GM10248 (cell line): ENCODE measurements at regions not wholly inside any gene's neighbourhood (a gene's known extent, or its start where the extent isn't known, plus 50 kb on each side); places are given as distances from the start of the nearest gene placed in this dataset.

ENCODE experiments used
- CTCF ChIA-PET: fragments of 300-600 bp; sonication (Branson Sonifier 250); formaldehyde crosslinking; extraction: SDS; loops from one replicate; lab custom pipeline; 2021; ENCODE audit warnings: antibody characterized with exemption; lab: Yijun Ruan, JAX
- POLR2A ChIA-PET: fragments of 350-650 bp; sonication (Branson Sonifier 250); formaldehyde crosslinking; extraction: SDS; loops from one replicate; lab custom pipeline; 2020; ENCODE audit warnings: antibody characterized with exemption; lab: Yijun Ruan, JAX
- DNase-seq: peaks from one replicate; pipeline ENCODE4 v3.0.0; 2012; ENCODE audit errors: extremely low spot score
- CTCF ChIP-seq: IDR thresholded peaks from 2 replicates; pipeline ENCODE4 v1.5.1; 2012; ENCODE audit warnings: mild to moderate bottlenecking, low read depth; ENCODE audit errors: extremely low read depth, missing control alignments, control extremely low read depth

GRCh38 chr1:219755234-219755633, 142.3 kb upstream of the ZC3H11B start:
- DNase-seq: no peak
- ChIA-PET CTCF (interaction anchor here (1.1 kb wide), 1 partner anchor 10 kb away, joined by 3 read pairs; no protein-coding TSS in a partner anchor), POLR2A (no interaction called here)
- no peak for TF ChIP-seq CTCF

DNA sequence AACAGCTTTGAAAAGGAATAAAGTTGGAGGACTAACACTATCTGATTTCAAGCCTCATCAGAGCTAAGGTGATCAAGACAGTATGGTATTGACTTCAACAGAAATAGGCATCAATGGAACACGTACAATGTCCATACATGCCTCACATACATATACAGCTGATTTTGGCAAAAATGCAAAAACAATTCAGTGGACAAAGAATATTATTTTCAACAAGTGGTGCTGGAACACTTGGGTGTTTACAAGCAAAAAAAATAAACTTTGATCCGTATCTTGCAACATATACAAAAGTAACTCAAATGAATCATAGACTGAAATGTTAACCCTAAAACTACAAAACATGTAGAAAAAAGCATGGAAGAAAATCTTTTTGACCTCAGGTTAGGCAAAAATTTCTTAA, 141.9 kb upstream of the ZC3H11B start:
- ChIA-PET CTCF (interaction anchor here (1.1 kb wide), 2 partner anchors 9 to 15 kb away, joined by 3 read pairs; no protein-coding TSS in a partner anchor), POLR2A (no interaction called here)
- no peak for TF ChIP-seq CTCF
- DNase-seq: no peak

- POLR2A ChIA-PET: no interaction called here
- CTCF ChIA-PET: interaction anchor here (1.1 kb wide), 2 partner anchors 8 to 16 kb away, joined by 3 read pairs; no protein-coding TSS in a partner anchor
- no peak for DNase-seq
- no peak for TF ChIP-seq CTCF
Measured at GRCh38 chr1:219753914-219754313, 141.0 kb upstream of the ZC3H11B start.

DNA sequence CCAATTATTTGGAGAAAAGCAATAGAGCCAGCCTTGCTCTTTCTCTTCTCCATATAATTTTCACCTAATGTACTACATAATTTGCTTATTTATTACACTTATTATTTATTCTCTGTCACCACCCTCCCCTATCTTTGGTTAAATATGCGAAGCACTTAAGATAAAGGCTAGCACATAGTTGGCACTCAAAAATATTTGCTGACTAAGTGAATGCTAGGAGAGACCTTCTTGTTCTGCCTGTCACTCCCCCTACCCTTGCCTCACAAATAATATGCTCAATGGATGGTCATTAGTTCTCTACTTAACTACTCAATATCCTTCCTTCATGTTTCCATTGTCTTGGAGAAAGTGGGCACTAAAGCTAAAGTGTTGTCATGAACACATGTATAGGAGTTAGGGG, 139.7 kb upstream of the ZC3H11B start:
- ChIA-PET CTCF (interaction anchor here (1.2 to 2.8 kb wide), 2 partner anchors 10 to 20 kb away, joined by 3 to 9 read pairs; no protein-coding TSS in a partner anchor), POLR2A (interaction anchor here (0.6 kb wide), 1 partner anchor 411 kb away, joined by 6 read pairs; no protein-coding TSS in a partner anchor)
- no peak for DNase-seq
- no peak for TF ChIP-seq CTCF

GRCh38 chr1:219751870-219752507, 139.1 kb upstream of the ZC3H11B start:
- CTCF ChIA-PET: interaction anchor here (1.2 to 2.8 kb wide), 2 partner anchors 10 to 21 kb away, joined by 3 to 9 read pairs; no protein-coding TSS in a partner anchor
- no peak for DNase-seq
- TF ChIP-seq CTCF: no peak
- POLR2A ChIA-PET: interaction anchor here (0.6 kb wide), 1 partner anchor 412 kb away, joined by 6 read pairs; no protein-coding TSS in a partner anchor

DNA sequence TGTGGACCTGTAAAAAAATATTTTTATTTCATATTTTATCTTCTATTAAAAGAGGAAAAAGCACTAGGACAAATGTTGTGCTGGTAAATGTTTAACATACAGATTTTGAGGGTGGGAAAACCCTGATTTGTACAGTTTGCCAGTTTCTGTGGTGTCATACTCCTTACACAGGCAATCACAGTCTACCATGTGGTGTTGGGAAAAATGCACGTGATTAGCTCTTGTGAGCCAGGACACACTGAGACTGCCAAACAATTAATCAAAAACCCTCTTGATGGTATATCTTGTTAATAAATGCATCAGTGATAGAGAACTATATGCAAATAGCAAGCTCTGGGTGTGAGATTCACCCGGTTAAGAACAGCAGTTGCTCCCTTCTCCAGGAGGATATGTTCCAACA, 136.5 kb upstream of the ZC3H11B start:
- POLR2A ChIA-PET: no interaction called here
- no peak for DNase-seq
- no peak for TF ChIP-seq CTCF
- CTCF ChIA-PET: interaction anchor here (1.5 to 1.6 kb wide), 2 partner anchors 13 to 16 kb away, joined by 3 to 4 read pairs; no protein-coding TSS in a partner anchor
